Ectodermal cell (in vitro differentiated cells): ENCODE measurements at regions not wholly inside any gene's neighbourhood (a gene's known extent, or its start where the extent isn't known, plus 50 kb on each side); places are given as distances from the start of the nearest gene placed in this dataset.

Experiments
- H3K27ac ChIP-seq: 2 replicates; pipeline ENCODE4 v1.7.0; 2013; ENCODE audit warnings: mild to moderate bottlenecking, low read depth, low read length; ENCODE audit not compliant: insufficient read depth, poor library complexity, severe bottlenecking
- H3K27me3 ChIP-seq: 2 replicates; pipeline ENCODE4 v1.7.0; 2013; ENCODE audit warnings: mild to moderate bottlenecking, low read length; ENCODE audit not compliant: insufficient read depth, control insufficient read depth, poor library complexity, severe bottlenecking
- H3K36me3 ChIP-seq: one replicate; pipeline ENCODE4 v1.7.0; 2013; ENCODE audit warnings: low read length; ENCODE audit not compliant: control insufficient read depth, insufficient read depth
- H3K4me1 ChIP-seq: one replicate; pipeline ENCODE4 v1.7.0; 2013; ENCODE audit warnings: low read length; ENCODE audit not compliant: control insufficient read depth, insufficient read depth
- H3K4me3 ChIP-seq: 2 replicates; pipeline ENCODE4 v1.7.0; 2013; ENCODE audit warnings: low read depth, low read length, control low read depth; ENCODE audit not compliant: insufficient read depth
- H3K9me3 ChIP-seq: 2 replicates; pipeline ENCODE4 v1.7.0; 2013; ENCODE audit warnings: mild to moderate bottlenecking, low read length, moderate library complexity; ENCODE audit not compliant: control insufficient read depth
- WGBS, 2 experiments: methylation state at CpG; one replicate each; pipeline ENCODE4 v1.1.7; 2013; ENCODE audit warnings: missing lambda C conversion rate in 2 of 2; 5-methylcytosine and 5-hydroxymethylcytosine counted together

- Histone ChIP-seq H3K9me3 (no peaks in the 10 kb centered on the region), H3K4me3 (no peak overlapping the region), H3K4me1 (no peaks in the 10 kb centered on the region), H3K27me3 (no peaks in the 10 kb centered on the region), H3K36me3 (no peaks in the 10 kb centered on the region), H3K27ac (no peak overlapping the region)
- WGBS, 2 experiments, result 95 to 97% methylated on average over 5 of the region's 5 CpGs
These were observed 183.4 kb downstream of the HINT1 start for GRCh38 chr5:130981663-130982062.

- no peaks in the 10 kb centered on the region for H3K9me3 ChIP-seq
- no peak overlapping the region for H3K27ac ChIP-seq
- H3K36me3 ChIP-seq, result no peaks in the 10 kb centered on the region
- no peaks in the 10 kb centered on the region for H3K27me3 ChIP-seq
- no peaks in the 10 kb centered on the region for H3K4me1 ChIP-seq
- no peak overlapping the region for H3K4me3 ChIP-seq
- 95% methylated on average over 4 of the region's 4 CpGs for WGBS, 2 experiments
These were observed 186.6 kb downstream of the HINT1 start for GRCh38 chr5:130978475-130978874.

- Histone ChIP-seq H3K27ac (no peak overlapping the region), H3K27me3 (no peaks in the 10 kb centered on the region), H3K4me1 (no peaks in the 10 kb centered on the region), H3K9me3 (no peaks in the 10 kb centered on the region), H3K36me3 (no peaks in the 10 kb centered on the region), H3K4me3 (no peak overlapping the region)
These were observed 188.6 kb downstream of the HINT1 start for GRCh38 chr5:130976493-130976892.

- 68 to 82% methylated on average over 1 of the region's 1 CpG for WGBS, 2 experiments
- no peaks in the 10 kb centered on the region for H3K36me3 ChIP-seq
- no peaks in the 10 kb centered on the region for H3K9me3 ChIP-seq
- H3K27me3 ChIP-seq, result no peaks in the 10 kb centered on the region
- no peak overlapping the region for H3K4me3 ChIP-seq
- no peaks in the 10 kb centered on the region for H3K4me1 ChIP-seq
- H3K27ac ChIP-seq, result no peak overlapping the region
These were observed 189.2 kb downstream of the HINT1 start for GRCh38 chr5:130975847-130976246.

GRCh38 chr5:130975299-130975698, 189.8 kb downstream of the HINT1 start:
- Histone ChIP-seq H3K36me3 (no peaks in the 10 kb centered on the region), H3K27ac (no peak overlapping the region), H3K4me1 (no peaks in the 10 kb centered on the region), H3K27me3 (no peaks in the 10 kb centered on the region), H3K4me3 (no peak overlapping the region), H3K9me3 (no peaks in the 10 kb centered on the region)
- 59 to 65% methylated on average over 2 of the region's 2 CpGs for WGBS, 2 experiments

GRCh38 chr5:130974021-130974683, 190.9 kb downstream of the HINT1 start:
- Histone ChIP-seq H3K36me3 (no peaks in the 10 kb centered on the region), H3K4me3 (no peak overlapping the region), H3K4me1 (no peaks in the 10 kb centered on the region), H3K27ac (no peak overlapping the region), H3K9me3 (no peaks in the 10 kb centered on the region), H3K27me3 (no peaks in the 10 kb centered on the region)
- 64 to 100% methylated on average over 1 of the region's 1 CpG for WGBS, 2 experiments

- Histone ChIP-seq H3K36me3 (no peaks in the 10 kb centered on the region), H3K9me3 (no peaks in the 10 kb centered on the region), H3K4me1 (no peaks in the 10 kb centered on the region), H3K27ac (no peak overlapping the region), H3K27me3 (no peaks in the 10 kb centered on the region), H3K4me3 (no peak overlapping the region)
- 83% methylated on average over 1 of the region's 1 CpG; no CpG with 5 or more reads in 1 of the 2 experiments for WGBS, 2 experiments
These were observed 198.0 kb downstream of the HINT1 start for GRCh38 chr5:130966990-130967525.

GRCh38 chr5:130965920-130966319, 199.1 kb downstream of the HINT1 start:
- Histone ChIP-seq H3K27ac (no peak overlapping the region), H3K27me3 (no peaks in the 10 kb centered on the region), H3K4me1 (no peaks in the 10 kb centered on the region), H3K36me3 (no peaks in the 10 kb centered on the region), H3K4me3 (no peak overlapping the region), H3K9me3 (no peaks in the 10 kb centered on the region)
- 85 to 92% methylated on average over 1 of the region's 1 CpG for WGBS, 2 experiments

GRCh38 chr5:130965360-130965759, 199.7 kb downstream of the HINT1 start:
- Histone ChIP-seq H3K9me3 (no peaks in the 10 kb centered on the region), H3K36me3 (no peaks in the 10 kb centered on the region), H3K27me3 (no peaks in the 10 kb centered on the region), H3K4me1 (no peaks in the 10 kb centered on the region), H3K27ac (no peak overlapping the region), H3K4me3 (no peak overlapping the region)
- 92 to 97% methylated on average over 4 of the region's 4 CpGs for whole genome bisulfite sequencing, 2 experiments

- Histone ChIP-seq H3K36me3 (no peaks in the 10 kb centered on the region), H3K27me3 (no peaks in the 10 kb centered on the region), H3K9me3 (no peaks in the 10 kb centered on the region), H3K4me3 (no peak overlapping the region), H3K4me1 (no peaks in the 10 kb centered on the region), H3K27ac (no peak overlapping the region)
- 94 to 99% methylated on average over 3 of the region's 3 CpGs for WGBS, 2 experiments
These were observed 200.5 kb downstream of the HINT1 start for GRCh38 chr5:130964231-130965202.
